Tibial nerve (tissue), 4 donors: ENCODE measurements at regions not wholly inside any gene's neighbourhood (a gene's known extent, or its start where the extent isn't known, plus 50 kb on each side); places are given as distances from the start of the nearest gene placed in this dataset.
"Not testable (repeated sequence)": the region's sequence is repeated elsewhere in the genome, so short reads cannot be mapped to it uniquely, and the experiment has no call there.

Source experiments
- DNase-seq, 2 donors: peaks; one replicate each; pipeline ENCODE4 v3.0.0-alpha.2; 2019; ENCODE audit warnings: low spot score in 2 of 2
- H3K27ac ChIP-seq, 4 donors: fragments of 200-600 bp; sonication (generic) in 3 of 4; one replicate each; pipeline ENCODE4 v1.5.1; 2017 to 2019; ENCODE audit warnings: mild to moderate bottlenecking in 1 of 4
- H3K27me3 ChIP-seq, 2 donors: fragments of 200-600 bp; sonication (generic) in 1 of 2; one replicate each; pipeline versions ENCODE4 v1.5.1 to v1.6.0; 2017 to 2019
- H3K36me3 ChIP-seq, 3 donors: fragments of 200-600 bp; sonication (generic); one replicate each; pipeline ENCODE4 v1.5.1; 2018 to 2019
- H3K4me1 ChIP-seq, 4 donors: fragments of 200-600 bp; sonication (generic) in 3 of 4; one replicate each; pipeline ENCODE4 v1.5.1; 2017 to 2019
- H3K4me3 ChIP-seq, 4 donors: fragments of 200-600 bp; sonication (generic) in 3 of 4; one replicate each; pipeline ENCODE4 v1.5.1; 2017 to 2019; ENCODE audit warnings: mild to moderate bottlenecking in 1 of 4, moderate library complexity in 1 of 4
- H3K9me3 ChIP-seq, 4 donors: fragments of 200-600 bp; sonication (generic) in 3 of 4; one replicate each; pipeline ENCODE4 v1.5.1; 2017 to 2019
- CTCF ChIP-seq, 5 experiments: fragments of 200-600 bp in 3 of 5; fragments of 450-650 bp in 2 of 5; sonication (generic) in 3 of 5; IDR thresholded peaks; one replicate each; pipeline ENCODE4 v1.5.1; 2016 to 2019; ENCODE audit warnings: antibody characterized with exemption in 5 of 5, mild to moderate bottlenecking in 3 of 5, moderate library complexity in 2 of 5
- EP300 ChIP-seq, 2 donors: sonication (generic); formaldehyde crosslinking; IDR thresholded peaks; one replicate each; pipeline ENCODE4 v1.6.1; 2017; ENCODE audit warnings: antibody characterized with exemption in 2 of 2, mild to moderate bottlenecking in 1 of 2
- POLR2A ChIP-seq, 2 donors: fragments of 450-650 bp; IDR thresholded peaks; one replicate each; pipeline ENCODE4 v1.6.1; 2017; ENCODE audit warnings: antibody characterized with exemption in 2 of 2, mild to moderate bottlenecking in 2 of 2, moderate library complexity in 2 of 2
- WGBS, 2 donors: methylation state at CpG; one replicate each; pipeline ENCODE4 v1.1.5; 2018; 5-methylcytosine and 5-hydroxymethylcytosine counted together

- TF ChIP-seq CTCF (IDR thresholded peaks at IDR 0.05), result no peak
- WGBS, 2 donors, result 68 to 75% methylated on average over 6 of the region's 6 CpGs
- no peak overlapping the region for H3K4me3 ChIP-seq
- H3K9me3 ChIP-seq, result peaks cover 0 to 5% (median 0%) of the 10 kb centered on the region in 4 donors
- H3K36me3 ChIP-seq, result no peaks in the 10 kb centered on the region
- no peak overlapping the region for H3K27ac ChIP-seq
- H3K27me3 ChIP-seq, result no peaks in the 10 kb centered on the region
- no peaks in the 10 kb centered on the region for H3K4me1 ChIP-seq
- DNase-seq, result no peak
Observed at GRCh38 chr6:67431076-67431475, 1204.0 kb upstream of the ADGRB3 start.

DNA sequence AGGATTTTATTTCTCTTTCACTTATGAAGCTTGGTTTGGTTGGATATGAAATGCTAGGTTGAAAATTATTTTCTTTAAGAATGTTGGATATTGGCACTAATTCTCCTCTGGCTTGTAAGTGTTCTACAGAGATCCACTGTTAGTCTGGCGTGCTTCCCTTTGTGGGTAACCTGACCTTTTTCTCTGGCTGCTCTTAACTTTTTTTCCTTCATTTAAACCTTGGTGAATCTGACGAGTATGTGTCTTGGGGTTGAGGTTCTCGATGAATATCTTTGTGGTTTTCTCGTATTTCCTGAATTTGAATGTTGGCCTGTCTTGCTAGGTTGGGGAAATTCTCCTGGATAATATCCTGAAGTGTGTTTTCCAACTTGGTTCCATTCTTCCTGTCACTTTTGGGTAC lies 1208.4 kb upstream of the ADGRB3 start:
- H3K27me3 ChIP-seq, H3K4me1 ChIP-seq, DNase-seq, H3K4me3 ChIP-seq, H3K9me3 ChIP-seq, H3K36me3 ChIP-seq, H3K27ac ChIP-seq: not testable (repeated sequence)
- WGBS, 2 donors, result 85 to 89% methylated on average over 4 of the region's 4 CpGs

DNA sequence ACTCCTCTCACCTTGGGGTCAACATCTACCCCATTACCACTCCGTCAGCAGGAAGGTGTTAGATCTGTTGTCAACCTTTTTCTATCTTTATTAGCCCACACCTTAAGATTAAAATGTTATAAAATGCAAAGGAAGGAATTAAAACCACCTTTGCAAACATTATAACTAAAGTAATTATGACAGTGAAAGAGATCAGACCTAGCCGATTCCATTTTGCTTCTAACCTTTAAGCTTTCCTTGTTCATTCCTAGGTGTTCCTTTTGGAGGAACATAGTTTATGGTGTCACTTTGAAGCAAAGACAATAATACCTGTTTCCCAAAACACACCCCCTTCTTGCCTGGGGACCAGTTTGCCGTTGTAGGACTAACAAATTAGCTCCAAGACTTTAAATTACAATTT lies 1223.0 kb upstream of the ADGRB3 start:
- 81 to 82% methylated on average over 3 of the region's 3 CpGs for WGBS, 2 donors
- H3K4me3 ChIP-seq, result no peak overlapping the region
- H3K36me3 ChIP-seq, result no peaks in the 10 kb centered on the region

GRCh38 chr6:67411036-67411435 lies 1224.0 kb upstream of the ADGRB3 start:
- no peaks in the 10 kb centered on the region for H3K9me3 ChIP-seq
- no peak overlapping the region for H3K27ac ChIP-seq
- DNase-seq, result no peak
- TF ChIP-seq POLR2A (IDR thresholded peaks at IDR 0.05), result no peak
- no peak for TF ChIP-seq CTCF (IDR thresholded peaks at IDR 0.05)
- TF ChIP-seq EP300 (IDR thresholded peaks at IDR 0.05), result no peak
- H3K36me3 ChIP-seq, result no peaks in the 10 kb centered on the region
- H3K4me1 ChIP-seq, result no peaks in the 10 kb centered on the region
- no peak overlapping the region for H3K4me3 ChIP-seq
- H3K27me3 ChIP-seq, result no peaks in the 10 kb centered on the region
- 26 to 37% methylated on average over 1 of the region's 1 CpG for WGBS, 2 donors

More for the DNA sequence above, 1223.0 kb upstream of the ADGRB3 start:
- H3K27me3 ChIP-seq, result no peaks in the 10 kb centered on the region
- DNase-seq, result no peak
- H3K4me1 ChIP-seq, result no peaks in the 10 kb centered on the region
- no peaks in the 10 kb centered on the region for H3K9me3 ChIP-seq
- no peak for TF ChIP-seq CTCF (IDR thresholded peaks at IDR 0.05)
- no peak for TF ChIP-seq POLR2A (IDR thresholded peaks at IDR 0.05)
- TF ChIP-seq EP300 (IDR thresholded peaks at IDR 0.05), result no peak
- H3K27ac ChIP-seq, result no peak overlapping the region

DNA sequence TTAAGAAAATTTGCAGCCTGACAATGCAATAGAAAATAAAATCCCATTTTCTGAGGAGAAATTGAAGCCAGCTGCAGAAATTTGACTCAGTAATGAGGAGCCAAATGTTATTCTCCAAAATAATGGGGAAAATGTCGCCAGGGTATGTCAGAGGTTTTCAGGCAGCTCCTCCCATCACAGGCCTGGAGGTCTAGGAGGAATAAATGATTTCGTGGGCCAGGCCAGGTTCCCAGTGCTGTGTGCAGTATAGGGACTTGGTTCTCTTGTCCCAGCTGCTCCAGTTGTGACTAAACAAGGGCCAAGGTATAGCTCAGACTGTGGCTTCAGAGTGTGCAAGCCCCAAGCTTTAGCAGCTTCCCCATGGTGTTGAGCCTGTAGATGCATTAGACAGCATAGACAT lies 1240.8 kb upstream of the ADGRB3 start:
- TF ChIP-seq CTCF (IDR thresholded peaks at IDR 0.05) (no peak), EP300 (IDR thresholded peaks at IDR 0.05) (no peak), POLR2A (IDR thresholded peaks at IDR 0.05) (no peak)
- H3K27me3 ChIP-seq, result no peaks in the 10 kb centered on the region
- no peaks in the 10 kb centered on the region for H3K36me3 ChIP-seq
- H3K9me3 ChIP-seq, result no peaks in the 10 kb centered on the region
- no peaks in the 10 kb centered on the region for H3K4me1 ChIP-seq
- no peak for DNase-seq
- 56% methylated on average over 2 of the region's 2 CpGs for WGBS, 2 donors
- no peak overlapping the region for H3K27ac ChIP-seq
- H3K4me3 ChIP-seq, result no peak overlapping the region

GRCh38 chr6:67393356-67393755 lies 1241.7 kb upstream of the ADGRB3 start:
- Histone ChIP-seq H3K36me3 (no peaks in the 10 kb centered on the region), H3K4me3 (no peak overlapping the region), H3K27me3 (no peaks in the 10 kb centered on the region), H3K9me3 (no peaks in the 10 kb centered on the region), H3K27ac (no peak overlapping the region), H3K4me1 (no peaks in the 10 kb centered on the region)
- no peak for TF ChIP-seq CTCF (IDR thresholded peaks at IDR 0.05)
- no peak for DNase-seq
- WGBS, 2 donors, result 76 to 79% methylated on average over 1 of the region's 1 CpG
